Cardiac fibroblast (primary cell): ENCODE measurements at regions not wholly inside any gene's neighbourhood (a gene's known extent, or its start where the extent isn't known, plus 50 kb on each side); places are given as distances from the start of the nearest gene placed in this dataset.

Experiments used
- DNase-seq, 2 donors: peaks; one replicate each; pipeline versions ENCODE4 v3.0.0 to v3.0.0-alpha.2; 2010; ENCODE audit warnings: low read depth in 2 of 2
- H3K4me3 ChIP-seq, 2 donors: replicated peaks in 1 of 2; 1 replicate in 1 of 2; 2 replicates in 1 of 2; pipeline ENCODE4 v1.5.1; 2011; ENCODE audit warnings: low read depth in 2 of 2, low read length in 2 of 2, mild to moderate bottlenecking in 2 of 2, moderate library complexity in 1 of 2
- TF ChIP-seq, protein P1 (sequence below): IDR thresholded peaks from one replicate; pipeline ENCODE4 v1.5.1; 2011; ENCODE audit warnings: low read depth, mild to moderate bottlenecking, low read length, inconsistent platforms

DNA sequence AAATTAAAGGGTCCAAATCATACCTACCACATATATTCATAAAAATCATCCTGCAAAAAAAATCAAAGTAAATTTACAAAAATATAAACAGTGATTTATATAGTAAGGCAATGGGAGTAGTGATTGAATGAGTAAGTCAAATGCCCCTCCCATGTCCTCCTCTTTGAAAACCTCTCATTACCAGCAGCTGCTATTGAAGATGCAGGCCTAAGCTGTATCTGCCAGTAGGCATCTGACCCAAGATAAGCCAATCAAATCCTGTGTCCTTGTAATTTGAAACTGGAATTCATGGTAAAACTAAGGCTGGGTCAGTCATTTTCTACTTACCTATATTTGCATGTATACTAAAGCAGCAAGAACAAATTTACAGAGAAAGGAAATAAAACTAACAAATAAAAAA is 60.4 kb upstream of the POU1F1 start:
- no peak for DNase-seq
- no peak overlapping the region for H3K4me3 ChIP-seq
- TF ChIP-seq, protein P1, sequence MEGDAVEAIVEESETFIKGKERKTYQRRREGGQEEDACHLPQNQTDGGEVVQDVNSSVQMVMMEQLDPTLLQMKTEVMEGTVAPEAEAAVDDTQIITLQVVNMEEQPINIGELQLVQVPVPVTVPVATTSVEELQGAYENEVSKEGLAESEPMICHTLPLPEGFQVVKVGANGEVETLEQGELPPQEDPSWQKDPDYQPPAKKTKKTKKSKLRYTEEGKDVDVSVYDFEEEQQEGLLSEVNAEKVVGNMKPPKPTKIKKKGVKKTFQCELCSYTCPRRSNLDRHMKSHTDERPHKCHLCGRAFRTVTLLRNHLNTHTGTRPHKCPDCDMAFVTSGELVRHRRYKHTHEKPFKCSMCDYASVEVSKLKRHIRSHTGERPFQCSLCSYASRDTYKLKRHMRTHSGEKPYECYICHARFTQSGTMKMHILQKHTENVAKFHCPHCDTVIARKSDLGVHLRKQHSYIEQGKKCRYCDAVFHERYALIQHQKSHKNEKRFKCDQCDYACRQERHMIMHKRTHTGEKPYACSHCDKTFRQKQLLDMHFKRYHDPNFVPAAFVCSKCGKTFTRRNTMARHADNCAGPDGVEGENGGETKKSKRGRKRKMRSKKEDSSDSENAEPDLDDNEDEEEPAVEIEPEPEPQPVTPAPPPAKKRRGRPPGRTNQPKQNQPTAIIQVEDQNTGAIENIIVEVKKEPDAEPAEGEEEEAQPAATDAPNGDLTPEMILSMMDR = no peak

DNA sequence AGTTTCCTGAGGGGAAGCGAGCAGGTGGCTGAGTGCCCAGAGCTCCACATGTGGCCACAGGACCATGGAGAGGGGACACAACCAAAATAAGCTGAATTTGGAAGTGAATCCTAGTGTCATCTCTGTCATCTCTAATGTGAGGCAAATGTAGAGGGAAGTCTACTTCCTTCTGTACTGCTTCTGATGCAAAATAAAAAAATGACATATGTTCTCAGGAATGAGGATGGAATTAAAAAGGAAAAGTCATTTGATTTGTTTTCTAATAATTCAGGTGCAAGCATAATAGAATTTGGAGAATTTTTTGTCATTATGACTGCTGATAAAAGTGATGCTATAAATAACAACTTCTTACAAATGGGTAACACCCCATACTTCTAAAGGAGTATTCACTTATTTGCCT is 59.5 kb upstream of the POU1F1 start:
- DNase-seq = no peak
- no peak overlapping the region for H3K4me3 ChIP-seq
- TF ChIP-seq, protein P1 = no peak

- TF ChIP-seq, protein P1 = no peak
- H3K4me3 ChIP-seq = no peak overlapping the region
- DNase-seq = peak; percentile 63 to 95
These were observed 57.1 kb upstream of the POU1F1 start for GRCh38 chr3:87333393-87333892.

DNA sequence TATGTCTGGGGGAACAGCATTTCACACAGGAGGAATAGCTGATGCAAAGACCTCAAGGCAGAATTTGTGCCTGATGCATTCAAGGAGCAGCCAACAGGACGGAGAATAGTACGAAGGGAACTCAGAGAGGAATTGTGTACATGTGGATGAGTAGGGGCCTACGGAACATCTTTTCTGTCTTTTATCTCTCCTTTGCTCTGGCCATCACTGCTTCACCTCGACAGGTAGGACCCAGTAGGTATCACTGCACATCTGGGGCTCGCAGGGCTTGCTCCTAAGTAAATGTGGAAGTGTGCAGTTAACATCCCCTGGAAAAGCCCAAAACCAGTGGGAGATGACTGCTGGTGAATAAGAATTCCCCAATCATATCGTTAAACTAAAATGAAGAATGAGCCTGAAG is 56.4 kb upstream of the POU1F1 start:
- TF ChIP-seq, protein P1 = no peak
- no peak overlapping the region for H3K4me3 ChIP-seq
- no peak for DNase-seq

- no peak for DNase-seq
- no peak overlapping the region for H3K4me3 ChIP-seq
- TF ChIP-seq, protein P1 = no peak
These were observed 52.7 kb upstream of the POU1F1 start for GRCh38 chr3:87329065-87329464.
